G401.6 (cell line): ENCODE measurements at regions not wholly inside any gene's neighbourhood (a gene's known extent, or its start where the extent isn't known, plus 50 kb on each side); places are given as distances from the start of the nearest gene placed in this dataset.

Experiments used
- FAIRE-seq: peaks from 2 replicates; lab custom pipeline; 2012; peaks lifted over from hg19 to GRCh38; lab: Jason Lieb, UNC

DNA sequence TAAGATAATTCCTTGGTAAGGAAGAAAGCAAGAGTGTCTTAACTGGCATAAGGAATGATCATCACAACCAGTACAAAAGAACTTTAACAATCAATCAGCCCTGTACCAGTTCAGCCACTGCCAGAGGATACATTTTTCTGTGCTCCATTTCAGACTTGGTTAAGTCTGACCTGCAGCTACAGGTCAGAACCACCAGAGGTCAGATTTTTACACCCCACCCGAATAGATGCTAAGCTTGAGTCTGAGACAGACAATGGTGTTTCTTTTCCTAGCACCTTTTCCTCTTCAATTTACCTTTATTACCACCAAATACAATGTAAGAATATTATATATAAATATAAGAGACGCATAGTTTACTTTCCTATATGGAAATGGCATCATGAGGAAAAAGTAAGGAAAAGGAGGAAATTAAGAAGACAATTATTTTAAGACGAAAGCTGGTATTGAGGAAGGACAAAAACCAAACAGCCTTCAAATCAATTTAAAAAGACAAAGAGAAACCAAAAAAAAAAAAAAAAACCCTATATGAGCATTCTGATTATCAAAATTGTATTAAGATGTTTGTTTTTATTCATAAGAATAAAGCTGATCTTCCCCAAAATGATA lies 215.3 kb upstream of the TTC29 start:
- FAIRE-seq, result peak; percentile 90

DNA sequence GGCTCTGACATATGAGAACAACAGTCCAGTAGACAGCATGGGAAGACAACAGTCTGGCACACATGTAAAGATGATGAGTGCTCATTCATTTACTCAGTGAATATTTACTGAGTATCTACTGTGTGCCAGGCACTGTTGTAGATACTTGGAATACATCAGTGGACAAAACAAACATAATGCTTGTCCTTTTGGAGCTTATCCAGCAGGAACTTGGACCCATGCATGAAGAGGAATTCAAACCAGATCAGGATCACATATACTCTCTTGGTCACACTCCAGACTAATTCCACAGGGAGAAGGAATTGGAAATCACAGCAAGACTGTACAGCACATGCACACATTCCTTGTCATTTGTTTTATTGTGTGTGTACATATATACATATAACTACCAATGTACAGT lies 217.6 kb upstream of the TTC29 start:
- no peak for FAIRE-seq

DNA sequence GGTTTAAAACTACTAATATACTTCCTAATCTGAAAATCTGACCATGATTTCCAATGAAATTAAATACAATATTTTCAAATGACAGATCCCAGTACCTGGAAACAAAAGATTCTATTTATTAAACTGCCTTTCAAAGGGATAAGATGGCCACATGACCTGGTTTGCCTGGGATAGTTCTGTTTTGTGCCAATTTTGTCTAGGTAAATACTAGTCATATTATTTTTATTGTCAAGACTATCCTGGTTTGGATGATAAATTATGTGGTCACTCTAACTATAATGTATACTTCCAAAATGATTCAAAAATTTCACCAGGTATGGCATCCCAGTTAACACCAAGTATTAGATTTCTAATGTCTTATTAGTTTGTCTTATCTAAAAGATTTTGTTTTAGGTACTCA lies 222.5 kb upstream of the TTC29 start:
- peak; percentile 33 for FAIRE-seq

DNA sequence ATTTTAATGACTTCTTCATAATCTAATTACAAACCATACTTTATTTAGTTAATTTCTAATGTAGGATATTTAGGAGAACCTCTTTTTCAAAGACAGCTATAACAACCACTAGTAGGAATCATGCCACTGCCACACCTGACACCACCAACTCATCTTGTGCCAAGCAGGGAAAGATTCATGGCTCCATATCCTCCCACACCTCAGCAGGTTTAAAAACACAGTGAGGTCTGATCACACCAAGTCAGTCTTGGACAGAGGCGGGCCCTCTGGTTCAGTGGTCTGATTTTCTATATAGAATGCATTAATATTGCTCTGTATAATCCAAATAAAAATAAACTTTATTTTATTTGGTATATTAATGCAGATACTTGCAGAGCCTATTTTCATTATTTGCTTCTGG lies 227.7 kb upstream of the TTC29 start:
- FAIRE-seq, result no peak

- no peak for FAIRE-seq
Measured at GRCh38 chr4:147173797-147174432, 228.3 kb upstream of the TTC29 start.

- FAIRE-seq, result no peak
Measured at GRCh38 chr4:147174591-147174990, 228.9 kb upstream of the TTC29 start.

DNA sequence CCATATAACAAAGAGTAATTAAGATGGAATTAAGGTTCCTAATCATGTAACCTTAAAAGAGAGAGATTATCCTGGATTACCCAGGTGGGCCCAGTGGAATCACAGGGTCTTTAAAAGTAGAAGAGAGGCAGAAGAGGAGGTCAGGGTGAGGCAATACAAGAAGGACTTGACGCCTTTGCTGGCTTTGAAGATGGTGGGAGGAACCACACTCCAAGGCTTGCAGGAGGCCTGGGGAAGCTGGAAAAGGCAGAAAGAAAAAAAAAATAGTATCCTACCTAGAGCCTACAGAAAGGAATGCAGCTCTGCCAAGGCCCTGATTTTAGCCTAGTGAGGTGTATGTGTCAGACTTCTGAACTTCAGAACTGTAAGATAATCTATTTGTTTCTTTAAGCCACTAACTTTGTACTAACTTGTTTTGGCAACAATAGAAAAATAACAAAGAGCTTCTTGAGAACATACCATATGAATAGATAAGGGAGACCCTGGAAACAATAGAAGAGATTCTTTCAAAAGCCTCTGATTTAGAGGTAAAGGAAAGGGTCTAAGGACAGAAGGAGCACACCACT lies 229.9 kb upstream of the TTC29 start:
- no peak for FAIRE-seq

- no peak for FAIRE-seq
Measured at GRCh38 chr4:147182041-147182440, 236.4 kb upstream of the TTC29 start.

DNA sequence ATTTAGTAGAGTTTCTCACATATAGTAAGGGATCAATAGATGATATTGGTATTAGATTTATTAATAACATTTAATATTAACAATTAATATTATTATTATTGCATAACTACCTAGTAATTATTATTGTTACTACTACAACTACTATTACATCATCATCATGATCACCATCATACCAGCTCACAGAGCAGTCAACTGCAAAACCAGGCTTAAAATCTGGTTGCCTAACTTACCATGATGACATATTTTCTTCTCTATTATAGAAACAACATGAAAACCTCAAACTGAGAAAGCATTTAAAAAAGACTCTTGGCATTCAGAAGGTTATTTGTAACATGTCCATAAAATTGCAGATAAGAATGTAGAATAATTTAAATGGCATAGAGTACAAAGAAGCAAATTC lies 247.0 kb upstream of the TTC29 start:
- FAIRE-seq, result no peak

GRCh38 chr4:147194114-147194513 lies 248.4 kb upstream of the TTC29 start:
- FAIRE-seq, result no peak

- FAIRE-seq, result no peak
Measured at GRCh38 chr4:147194604-147195003, 248.9 kb upstream of the TTC29 start.

GRCh38 chr4:147195386-147195785 lies 249.7 kb upstream of the TTC29 start:
- FAIRE-seq, result no peak

- FAIRE-seq, result no peak
Measured at GRCh38 chr4:147198411-147199051, 252.9 kb upstream of the TTC29 start.

GRCh38 chr4:147201016-147201415 lies 255.4 kb upstream of the TTC29 start:
- FAIRE-seq, result no peak

DNA sequence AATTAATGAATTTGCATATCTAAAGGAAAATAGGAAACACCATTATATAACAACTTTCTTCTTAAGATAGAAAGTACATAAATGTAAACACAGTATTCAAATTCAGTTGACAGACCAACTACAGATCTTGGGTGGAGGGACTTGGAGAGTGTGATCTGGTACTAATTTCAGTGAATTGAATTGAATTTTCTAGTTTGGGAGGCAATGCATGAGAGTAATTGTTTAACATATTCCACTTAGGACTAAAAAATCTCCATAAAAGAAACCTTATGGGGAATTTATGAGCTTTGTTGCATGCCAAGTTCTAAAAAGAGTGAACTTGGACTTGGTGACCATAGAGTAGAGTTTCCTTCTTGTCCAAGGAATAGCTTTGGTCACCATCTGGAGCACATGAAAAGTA lies 261.1 kb upstream of the TTC29 start:
- no peak for FAIRE-seq

DNA sequence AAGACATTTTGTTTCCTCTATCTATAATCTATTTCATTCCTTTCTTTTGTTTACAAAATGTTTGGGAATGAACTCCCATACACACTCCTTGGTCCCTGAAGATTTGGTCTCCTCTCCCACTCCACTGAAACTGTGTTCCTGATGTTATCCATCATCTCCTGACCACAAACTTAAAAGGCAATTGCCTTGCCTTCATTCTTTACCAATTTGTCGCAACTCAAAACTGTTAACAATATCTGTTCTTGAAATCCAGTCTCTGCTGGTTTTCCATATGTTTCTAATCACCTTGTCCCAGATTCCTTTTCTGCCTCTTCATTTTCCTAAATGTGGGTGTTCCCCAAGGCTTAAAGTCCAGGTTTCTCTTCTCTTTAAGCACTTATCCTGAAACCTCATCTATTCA lies 262.2 kb upstream of the TTC29 start:
- FAIRE-seq, result no peak

GRCh38 chr4:147217655-147218054 lies 263.2 kb upstream of the EDNRA start:
- no peak for FAIRE-seq

DNA sequence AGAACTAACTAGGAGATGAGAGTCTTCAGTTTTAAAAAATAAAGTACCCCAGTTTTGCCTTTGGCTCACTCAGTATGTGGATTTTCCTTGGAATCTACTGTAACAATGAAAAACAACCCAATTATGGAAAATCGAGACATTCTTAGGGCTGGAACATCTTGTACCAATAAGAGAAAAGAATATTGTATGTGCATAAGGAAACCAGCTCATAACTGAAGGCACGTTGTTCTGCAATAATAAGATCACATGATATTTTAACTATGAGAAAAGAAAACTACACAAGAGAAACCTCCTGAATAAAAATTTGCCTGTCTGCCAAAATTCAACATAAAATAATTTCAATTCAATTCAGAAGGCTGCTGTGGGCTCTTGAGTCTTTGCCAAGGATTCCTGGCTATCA lies 261.8 kb upstream of the EDNRA start:
- FAIRE-seq, result no peak

- FAIRE-seq, result no peak
Measured at GRCh38 chr4:147220833-147221232, 260.1 kb upstream of the EDNRA start.

- no peak for FAIRE-seq
Measured at GRCh38 chr4:147222906-147223305, 258.0 kb upstream of the EDNRA start.

DNA sequence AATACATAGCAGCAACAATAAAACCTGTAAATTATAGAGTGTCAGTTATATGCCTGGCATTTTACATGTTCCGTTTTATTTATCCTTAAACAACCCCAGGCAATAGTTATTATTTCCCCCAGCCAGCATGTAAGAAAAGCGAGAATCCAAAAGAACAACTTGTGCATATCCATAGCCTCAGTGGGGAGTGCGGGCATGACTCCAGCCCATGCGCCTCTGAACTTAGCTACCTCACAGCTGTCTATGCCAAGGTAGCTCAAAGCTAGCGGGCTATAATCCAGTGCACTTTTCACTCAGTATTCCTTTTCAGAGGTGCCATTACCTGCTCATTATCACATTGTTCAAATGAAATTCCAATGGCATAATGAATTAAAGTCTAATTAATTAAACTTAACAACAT lies 257.3 kb upstream of the EDNRA start:
- FAIRE-seq, result no peak

- FAIRE-seq, result no peak
Measured at GRCh38 chr4:147236806-147237205, 244.1 kb upstream of the EDNRA start.

DNA sequence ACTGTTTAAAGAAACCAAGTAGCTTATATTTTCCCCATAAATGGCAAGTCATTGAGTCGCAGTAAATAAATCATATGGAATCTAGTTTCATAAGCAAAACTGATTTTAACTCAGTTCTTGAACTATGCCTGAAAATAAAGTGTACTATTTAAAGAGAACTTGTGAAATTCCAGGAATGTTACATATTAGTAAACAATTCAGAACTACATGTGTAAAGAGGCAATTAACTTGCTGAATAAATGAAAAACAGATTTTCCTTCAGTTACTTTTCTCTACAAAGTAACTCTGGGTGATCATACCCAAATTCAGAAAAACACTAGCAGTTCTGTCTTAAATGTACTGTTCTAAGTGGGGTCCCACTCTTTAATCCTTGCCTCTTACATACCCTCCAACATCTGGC lies 236.1 kb upstream of the EDNRA start:
- no peak for FAIRE-seq

DNA sequence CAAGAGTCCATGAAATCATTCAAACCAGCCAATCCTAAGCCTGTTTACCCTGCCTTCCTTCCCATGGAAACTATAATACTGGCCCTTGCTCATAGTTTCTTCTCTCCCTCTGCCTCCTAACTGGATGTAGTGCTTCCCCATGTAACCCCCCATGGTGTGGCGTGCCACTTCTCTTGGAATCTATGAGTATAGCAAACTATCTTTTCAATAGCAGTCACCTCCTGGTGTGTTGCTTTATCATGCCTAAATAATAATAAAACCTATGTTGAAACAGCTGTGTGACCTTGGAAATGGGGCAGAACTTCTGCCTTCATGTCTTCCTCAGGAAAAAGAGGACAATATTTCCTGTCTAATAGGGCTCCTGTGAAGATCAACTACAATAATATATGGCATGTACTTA lies 234.8 kb upstream of the EDNRA start:
- no peak for FAIRE-seq
